ENCODE measurements at regions not wholly inside any gene's neighbourhood (a gene's known extent, or its start where the extent isn't known, plus 50 kb on each side); places are given as distances from the start of the nearest gene placed in this dataset.
"Not testable (repeated sequence)": the region's sequence is repeated elsewhere in the genome, so short reads cannot be mapped to it uniquely, and the experiment has no call there.

GRCh38 chr21:31592963-31593560 lies 66.4 kb upstream of the SOD1 start:
- H3K4me1 ChIP-seq (ENCODE audit: control insufficient read depth in 1 of 2, low read depth in 2 of 2), result no peaks in the 10 kb centered on the region
- no peaks in the 10 kb centered on the region for H3K36me3 ChIP-seq
- TF ChIP-seq, protein P1, sequence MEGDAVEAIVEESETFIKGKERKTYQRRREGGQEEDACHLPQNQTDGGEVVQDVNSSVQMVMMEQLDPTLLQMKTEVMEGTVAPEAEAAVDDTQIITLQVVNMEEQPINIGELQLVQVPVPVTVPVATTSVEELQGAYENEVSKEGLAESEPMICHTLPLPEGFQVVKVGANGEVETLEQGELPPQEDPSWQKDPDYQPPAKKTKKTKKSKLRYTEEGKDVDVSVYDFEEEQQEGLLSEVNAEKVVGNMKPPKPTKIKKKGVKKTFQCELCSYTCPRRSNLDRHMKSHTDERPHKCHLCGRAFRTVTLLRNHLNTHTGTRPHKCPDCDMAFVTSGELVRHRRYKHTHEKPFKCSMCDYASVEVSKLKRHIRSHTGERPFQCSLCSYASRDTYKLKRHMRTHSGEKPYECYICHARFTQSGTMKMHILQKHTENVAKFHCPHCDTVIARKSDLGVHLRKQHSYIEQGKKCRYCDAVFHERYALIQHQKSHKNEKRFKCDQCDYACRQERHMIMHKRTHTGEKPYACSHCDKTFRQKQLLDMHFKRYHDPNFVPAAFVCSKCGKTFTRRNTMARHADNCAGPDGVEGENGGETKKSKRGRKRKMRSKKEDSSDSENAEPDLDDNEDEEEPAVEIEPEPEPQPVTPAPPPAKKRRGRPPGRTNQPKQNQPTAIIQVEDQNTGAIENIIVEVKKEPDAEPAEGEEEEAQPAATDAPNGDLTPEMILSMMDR (IDR thresholded peaks at IDR 0.05), result no peak
- no peak overlapping the region for H3K27ac ChIP-seq
- DNase-seq (ENCODE audit: low spot score) (no peak), ATAC-seq (ENCODE audit: insufficient number of reproducible peaks, low FRiP score, low read depth) (no peak)
- no peaks in the 10 kb centered on the region for H3K9me3 ChIP-seq
- H3K27me3 ChIP-seq (replicated peaks; ENCODE audit: insufficient read depth), result no peaks in the 10 kb centered on the region
- no peak overlapping the region for H3K4me3 ChIP-seq

DNA sequence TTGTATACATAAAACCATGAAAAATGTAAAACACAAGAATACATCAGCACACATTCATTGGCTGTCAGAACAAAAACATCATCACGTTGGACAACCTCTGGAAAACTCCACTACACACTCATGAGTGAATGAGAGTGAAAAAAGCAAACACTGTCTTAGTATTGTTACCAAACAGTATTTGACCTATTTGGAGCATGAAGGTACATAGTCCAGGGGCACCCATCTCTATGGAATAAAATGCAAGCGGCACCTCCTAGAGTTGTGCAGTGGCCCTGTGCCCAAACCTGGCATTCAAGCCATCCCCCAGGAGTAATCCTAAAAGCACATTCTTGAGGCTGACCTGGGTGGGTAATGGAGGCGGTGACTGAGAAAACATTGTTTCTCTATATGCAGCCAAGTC lies 67.0 kb upstream of the SOD1 start:
- H3K4me1 ChIP-seq (ENCODE audit: control insufficient read depth in 1 of 2, low read depth in 2 of 2), result no peaks in the 10 kb centered on the region
- H3K36me3 ChIP-seq, result no peaks in the 10 kb centered on the region
- no peak for ATAC-seq (ENCODE audit: insufficient number of reproducible peaks, low FRiP score, low read depth)
- DNase-seq (ENCODE audit: low spot score), result no peak
- TF ChIP-seq, protein P1 (IDR thresholded peaks at IDR 0.05), result no peak
- no peaks in the 10 kb centered on the region for H3K27me3 ChIP-seq (replicated peaks; ENCODE audit: insufficient read depth)
- H3K27ac ChIP-seq, result no peak overlapping the region
- H3K9me3 ChIP-seq, result no peaks in the 10 kb centered on the region
- H3K4me3 ChIP-seq, result no peak overlapping the region

DNA sequence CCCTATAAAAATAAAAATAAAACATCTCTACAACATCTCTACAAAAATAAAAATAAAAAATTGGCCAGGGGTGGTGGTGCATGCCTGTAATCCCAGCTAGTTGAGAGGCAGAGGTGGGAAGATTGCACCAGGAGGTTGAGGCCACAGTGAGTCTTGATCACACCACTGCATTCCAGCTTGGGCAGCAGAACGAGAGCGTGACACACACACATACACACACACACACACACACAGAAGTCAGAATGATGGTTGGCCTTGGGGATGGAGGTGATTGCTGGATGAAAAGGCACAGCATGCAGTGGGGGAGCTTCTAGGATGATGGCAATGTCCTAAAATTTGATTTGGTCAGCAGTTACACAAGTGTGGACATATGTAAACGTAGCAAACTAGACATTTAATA lies 69.7 kb upstream of the SOD1 start:
- no peak overlapping the region for H3K27ac ChIP-seq
- no peaks in the 10 kb centered on the region for H3K27me3 ChIP-seq (replicated peaks; ENCODE audit: insufficient read depth)
- ATAC-seq (ENCODE audit: insufficient number of reproducible peaks, low FRiP score, low read depth), result no peak

DNA sequence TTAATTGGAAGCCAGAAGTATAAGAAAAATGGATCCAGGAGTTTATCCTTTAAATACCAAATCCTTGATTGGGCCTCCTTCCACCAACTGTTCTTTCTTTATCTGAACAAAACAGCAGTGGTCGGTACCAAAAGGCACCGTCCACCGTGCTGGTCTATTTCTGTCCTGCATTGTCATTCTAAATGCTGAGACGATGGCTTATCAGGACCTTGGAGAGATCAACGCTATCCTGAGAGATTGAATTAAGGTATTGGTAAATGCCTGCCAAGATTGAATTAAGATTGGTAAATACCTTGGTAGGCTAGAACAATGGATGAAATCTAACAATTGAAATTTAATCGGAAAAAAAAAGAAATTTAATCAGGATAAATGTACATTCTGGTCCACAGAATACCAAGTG lies 73.4 kb upstream of the SOD1 start:
- Histone ChIP-seq H3K9me3 (no peaks in the 10 kb centered on the region), H3K36me3 (no peaks in the 10 kb centered on the region), H3K4me3 (no peak overlapping the region), H3K27ac (no peak overlapping the region), H3K27me3 (replicated peaks; ENCODE audit: insufficient read depth) (no peaks in the 10 kb centered on the region), H3K4me1 (ENCODE audit: control insufficient read depth in 1 of 2, low read depth in 2 of 2) (no peaks in the 10 kb centered on the region)
- TF ChIP-seq, protein P1 (IDR thresholded peaks at IDR 0.05), result no peak
- no peak for ATAC-seq (ENCODE audit: insufficient number of reproducible peaks, low FRiP score, low read depth)
- no peak for DNase-seq (ENCODE audit: low spot score)

More for the DNA sequence above, 69.7 kb upstream of the SOD1 start:
- TF ChIP-seq, protein P1 (IDR thresholded peaks at IDR 0.05), result no peak
- Histone ChIP-seq H3K9me3 (no peaks in the 10 kb centered on the region), H3K4me1 (ENCODE audit: control insufficient read depth in 1 of 2, low read depth in 2 of 2) (no peaks in the 10 kb centered on the region), H3K36me3 (no peaks in the 10 kb centered on the region), H3K4me3 (no peak overlapping the region)
- DNase-seq (ENCODE audit: low spot score), result no peak

DNA sequence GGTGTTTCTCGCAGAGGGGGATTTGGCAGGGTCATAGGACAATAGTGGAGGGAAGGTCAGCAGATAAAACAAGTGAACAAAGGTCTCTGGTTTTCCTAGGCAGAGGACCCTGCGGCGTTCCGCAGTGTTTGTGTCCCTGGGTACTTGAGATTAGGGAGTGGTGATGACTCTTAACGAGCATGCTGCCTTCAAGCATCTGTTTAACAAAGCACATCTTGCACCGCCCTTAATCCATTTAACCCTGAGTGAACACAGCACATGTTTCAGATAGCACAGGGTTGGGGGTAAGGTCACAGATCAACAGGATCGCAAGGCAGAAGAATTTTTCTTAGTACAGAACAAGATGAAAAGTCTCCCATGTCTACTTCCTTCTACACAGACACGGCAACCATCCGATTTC lies 75.6 kb upstream of the SOD1 start:
- H3K4me1 ChIP-seq (ENCODE audit: control insufficient read depth in 1 of 2, low read depth in 2 of 2); H3K9me3 ChIP-seq; ATAC-seq (ENCODE audit: insufficient number of reproducible peaks, low FRiP score, low read depth); H3K27me3 ChIP-seq (replicated peaks; ENCODE audit: insufficient read depth); H3K27ac ChIP-seq; DNase-seq (ENCODE audit: low spot score); H3K36me3 ChIP-seq; H3K4me3 ChIP-seq: not testable (repeated sequence)

DNA sequence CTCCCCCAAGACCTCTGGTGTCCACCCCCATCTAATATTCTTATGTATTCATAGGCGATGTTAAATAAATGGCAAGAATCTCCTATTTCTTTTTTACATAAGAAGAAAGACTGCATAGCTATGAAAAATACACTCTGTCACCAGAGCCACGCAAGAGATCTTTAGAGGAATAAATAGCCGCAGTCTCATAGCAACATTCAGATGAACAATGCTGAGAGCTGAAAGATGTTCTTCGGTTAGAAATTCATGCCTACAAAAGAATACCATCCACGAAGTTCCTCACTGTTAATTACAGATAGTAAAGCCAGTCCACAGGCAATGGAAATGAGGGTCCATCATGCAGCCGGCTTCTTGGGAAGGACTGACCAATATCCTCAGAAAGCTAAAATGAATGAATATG lies 76.0 kb upstream of the SOD1 start:
- ATAC-seq (ENCODE audit: insufficient number of reproducible peaks, low FRiP score, low read depth), result no peak
- no peak overlapping the region for H3K4me3 ChIP-seq
- no peaks in the 10 kb centered on the region for H3K27me3 ChIP-seq (replicated peaks; ENCODE audit: insufficient read depth)

More for the DNA sequence above, 76.0 kb upstream of the SOD1 start:
- Histone ChIP-seq H3K9me3 (no peaks in the 10 kb centered on the region), H3K4me1 (ENCODE audit: control insufficient read depth in 1 of 2, low read depth in 2 of 2) (no peaks in the 10 kb centered on the region), H3K36me3 (no peaks in the 10 kb centered on the region), H3K27ac (no peak overlapping the region)
- TF ChIP-seq, protein P1 (IDR thresholded peaks at IDR 0.05), result no peak
- DNase-seq (ENCODE audit: low spot score), result no peak

Data from thoracic aorta (tissue), 2 donors.